ENCODE measurements at regions not wholly inside any gene's neighbourhood (a gene's known extent, or its start where the extent isn't known, plus 50 kb on each side); places are given as distances from the start of the nearest gene placed in this dataset.

GRCh38 chr2:34787341-34787740 is 1188.2 kb upstream of the FAM98A start:
- ATAC-seq (no peak), DNase-seq (ENCODE audit: low spot score) (no peak)
- Mint-ChIP-seq H3K27me3 (ENCODE audit: low read depth) (no peaks in the 10 kb centered on the region), H3K27ac (no peak overlapping the region), H3K9me3 (peaks cover 22% of the 10 kb centered on the region), H3K4me3 (no peak overlapping the region), H3K4me1 (peaks cover 30% of the 10 kb centered on the region), H3K36me3 (peaks cover 9% of the 10 kb centered on the region)
- CTCF ChIA-PET = no interaction called here
- TF ChIP-seq ZNF317 (CRISPR knock-in tag; IDR thresholded peaks at IDR 0.05; ENCODE audit: borderline replicate concordance, low read depth) (no peak), ZMAT4 (CRISPR knock-in tag; IDR thresholded peaks at IDR 0.05) (no peak)
- POLR2A ChIA-PET = no interaction called here

- Mint-ChIP-seq H3K27ac (no peak overlapping the region), H3K36me3 (peaks cover 3% of the 10 kb centered on the region), H3K4me1 (peaks cover 19% of the 10 kb centered on the region), H3K4me3 (no peak overlapping the region), H3K27me3 (ENCODE audit: low read depth) (no peaks in the 10 kb centered on the region), H3K9me3 (peaks cover 25% of the 10 kb centered on the region)
- ChIA-PET CTCF (no interaction called here), POLR2A (no interaction called here)
- no peak for TF ChIP-seq GRHL2 (CRISPR knock-in tag; IDR thresholded peaks at IDR 0.05; ENCODE audit: insufficient replicate concordance, severe bottlenecking)
- TF ChIP-seq ZNF317 (CRISPR knock-in tag; IDR thresholded peaks at IDR 0.05; ENCODE audit: borderline replicate concordance, low read depth) = no peak
- no peak for TF ChIP-seq FOXJ3 (CRISPR knock-in tag; IDR thresholded peaks at IDR 0.05; ENCODE audit: borderline replicate concordance)
- TF ChIP-seq ZNF121 (CRISPR knock-in tag; IDR thresholded peaks at IDR 0.05) = no peak
- TF ChIP-seq PREB (CRISPR knock-in tag; IDR thresholded peaks at IDR 0.05; ENCODE audit: borderline replicate concordance) = no peak
- TF ChIP-seq HMGA2 (CRISPR knock-in tag; IDR thresholded peaks at IDR 0.05) = no peak
- no peak for TF ChIP-seq GABPB1 (CRISPR knock-in tag; IDR thresholded peaks at IDR 0.05)
- no peak for TF ChIP-seq ZBTB21 (CRISPR knock-in tag; IDR thresholded peaks at IDR 0.05; ENCODE audit: borderline replicate concordance)
- TF ChIP-seq ZMAT4 (CRISPR knock-in tag; IDR thresholded peaks at IDR 0.05) = no peak
- TF ChIP-seq CTCF (IDR thresholded peaks at IDR 0.05) = no peak
- TF ChIP-seq ZSCAN18 (CRISPR knock-in tag; IDR thresholded peaks at IDR 0.05) = no peak
- TF ChIP-seq E2F4 (CRISPR knock-in tag; IDR thresholded peaks at IDR 0.05; ENCODE audit: borderline replicate concordance, low read depth) = no peak
- no peak for TF ChIP-seq CREB1 (CRISPR knock-in tag; IDR thresholded peaks at IDR 0.05)
- ATAC-seq = no peak
- DNase-seq (ENCODE audit: low spot score) = no peak
Observed at GRCh38 chr2:34785206-34785785, 1186.2 kb upstream of the FAM98A start.

- no peak for ATAC-seq
- Mint-ChIP-seq H3K36me3 (no peaks in the 10 kb centered on the region), H3K9me3 (peaks cover 23% of the 10 kb centered on the region), H3K27ac (no peak overlapping the region), H3K4me1 (peaks cover 13% of the 10 kb centered on the region), H3K27me3 (ENCODE audit: low read depth) (no peaks in the 10 kb centered on the region), H3K4me3 (no peak overlapping the region)
- DNase-seq (ENCODE audit: low spot score) = no peak
- CTCF ChIA-PET = no interaction called here
- POLR2A ChIA-PET = no interaction called here
- TF ChIP-seq NR1H2 (CRISPR knock-in tag; IDR thresholded peaks at IDR 0.05) (no peak), ERG (CRISPR knock-in tag; IDR thresholded peaks at IDR 0.05) (no peak), ZNF425 (CRISPR knock-in tag; conservative IDR thresholded peaks at IDR 0.05) (no peak), FOXJ3 (CRISPR knock-in tag; IDR thresholded peaks at IDR 0.05; ENCODE audit: borderline replicate concordance) (no peak), SMAD3 (CRISPR knock-in tag; IDR thresholded peaks at IDR 0.05; ENCODE audit: borderline replicate concordance) (no peak), FOXP1 (CRISPR knock-in tag; IDR thresholded peaks at IDR 0.05; ENCODE audit: borderline replicate concordance) (no peak), TP53 (CRISPR knock-in tag; IDR thresholded peaks at IDR 0.05) (no peak), CDX4 (CRISPR knock-in tag; IDR thresholded peaks at IDR 0.05; ENCODE audit: borderline replicate concordance) (no peak), ATF1 (CRISPR knock-in tag; IDR thresholded peaks at IDR 0.05) (no peak)
Observed at GRCh38 chr2:34784701-34785100, 1185.6 kb upstream of the FAM98A start.

Measured in WTC11 (cell line).